ENCODE measurements at regions not wholly inside any gene's neighbourhood (a gene's known extent, or its start where the extent isn't known, plus 50 kb on each side); places are given as distances from the start of the nearest gene placed in this dataset.

DNA sequence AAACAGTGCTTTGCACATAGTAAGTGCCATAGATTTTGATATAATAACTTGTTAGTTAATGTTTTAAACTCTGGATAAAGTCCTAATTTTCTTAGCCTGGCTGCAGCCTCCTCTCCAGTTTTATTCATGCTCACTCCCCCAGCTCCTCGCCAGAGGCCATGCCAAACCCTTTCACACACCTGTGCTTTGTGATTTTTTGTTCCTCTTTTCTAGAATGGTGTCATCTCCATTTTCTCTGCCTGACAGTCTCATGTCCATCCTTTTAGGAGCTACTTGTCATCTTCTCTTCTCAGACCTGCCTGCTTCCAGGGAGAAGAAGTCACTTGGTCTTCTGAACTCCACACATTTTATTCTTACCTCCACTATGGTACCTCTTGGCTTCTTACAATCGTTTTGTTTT is 55.8 kb upstream of the SPATA13 start:
- H3K4me3 ChIP-seq (ENCODE audit: low read depth, low read length) = no peak overlapping the region
- TF ChIP-seq, protein P1, sequence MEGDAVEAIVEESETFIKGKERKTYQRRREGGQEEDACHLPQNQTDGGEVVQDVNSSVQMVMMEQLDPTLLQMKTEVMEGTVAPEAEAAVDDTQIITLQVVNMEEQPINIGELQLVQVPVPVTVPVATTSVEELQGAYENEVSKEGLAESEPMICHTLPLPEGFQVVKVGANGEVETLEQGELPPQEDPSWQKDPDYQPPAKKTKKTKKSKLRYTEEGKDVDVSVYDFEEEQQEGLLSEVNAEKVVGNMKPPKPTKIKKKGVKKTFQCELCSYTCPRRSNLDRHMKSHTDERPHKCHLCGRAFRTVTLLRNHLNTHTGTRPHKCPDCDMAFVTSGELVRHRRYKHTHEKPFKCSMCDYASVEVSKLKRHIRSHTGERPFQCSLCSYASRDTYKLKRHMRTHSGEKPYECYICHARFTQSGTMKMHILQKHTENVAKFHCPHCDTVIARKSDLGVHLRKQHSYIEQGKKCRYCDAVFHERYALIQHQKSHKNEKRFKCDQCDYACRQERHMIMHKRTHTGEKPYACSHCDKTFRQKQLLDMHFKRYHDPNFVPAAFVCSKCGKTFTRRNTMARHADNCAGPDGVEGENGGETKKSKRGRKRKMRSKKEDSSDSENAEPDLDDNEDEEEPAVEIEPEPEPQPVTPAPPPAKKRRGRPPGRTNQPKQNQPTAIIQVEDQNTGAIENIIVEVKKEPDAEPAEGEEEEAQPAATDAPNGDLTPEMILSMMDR (conservative IDR thresholded peaks at IDR 0.05; ENCODE audit: low read depth, low read length) = no peak
- DNase-seq (ENCODE audit: low read depth) = no peak

DNA sequence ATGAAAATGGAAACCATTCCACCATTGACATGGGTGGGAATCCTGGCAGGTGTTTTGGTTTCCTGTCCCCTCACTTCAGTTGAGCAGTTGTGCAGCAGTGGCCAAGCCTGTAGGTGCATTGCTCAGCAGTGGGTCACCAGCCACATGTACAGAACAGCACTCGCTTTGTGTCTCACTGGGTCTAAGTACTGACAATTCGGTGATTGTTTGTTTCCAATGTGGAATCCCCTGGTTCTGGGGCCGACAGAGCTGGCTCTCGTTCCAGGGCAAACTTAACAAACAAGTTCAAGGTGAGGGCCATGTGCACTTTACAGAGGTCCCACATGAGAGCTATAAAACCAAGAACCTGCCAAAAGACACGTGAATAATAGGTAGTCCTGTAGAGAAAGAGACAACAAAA is 54.1 kb upstream of the SPATA13 start:
- TF ChIP-seq, protein P1 (conservative IDR thresholded peaks at IDR 0.05; ENCODE audit: low read depth, low read length) = no peak
- DNase-seq (ENCODE audit: low read depth) = no peak

GRCh38 chr13:24107955-24108614 is 52.4 kb upstream of the SPATA13 start:
- TF ChIP-seq, protein P1 (conservative IDR thresholded peaks at IDR 0.05; ENCODE audit: low read depth, low read length) = no peak
- H3K4me3 ChIP-seq (ENCODE audit: low read depth, low read length) = no peak overlapping the region
- DNase-seq (ENCODE audit: low read depth) = no peak

More for the DNA sequence above, 54.1 kb upstream of the SPATA13 start:
- no peak overlapping the region for H3K4me3 ChIP-seq (ENCODE audit: low read depth, low read length)

- H3K4me3 ChIP-seq (ENCODE audit: low read depth, low read length) = no peak overlapping the region
- DNase-seq (ENCODE audit: low read depth) = no peak
- TF ChIP-seq, protein P1 (conservative IDR thresholded peaks at IDR 0.05; ENCODE audit: low read depth, low read length) = no peak
These were observed 51.9 kb upstream of the SPATA13 start for GRCh38 chr13:24108615-24108965.

- TF ChIP-seq, protein P1 (conservative IDR thresholded peaks at IDR 0.05; ENCODE audit: low read depth, low read length) = no peak
- H3K4me3 ChIP-seq (ENCODE audit: low read depth, low read length) = no peak overlapping the region
- DNase-seq (ENCODE audit: low read depth) = no peak
These were observed 50.5 kb upstream of the SPATA13 start for GRCh38 chr13:24110011-24110410.

All from choroid plexus epithelial cell (primary cell).